ENCODE measurements at regions not wholly inside any gene's neighbourhood (a gene's known extent, or its start where the extent isn't known, plus 50 kb on each side); places are given as distances from the start of the nearest gene placed in this dataset.

GRCh38 chr1:201663491-201664113 lies 124.7 kb downstream of the NAV1 start:
- Mint-ChIP-seq H3K9me3 (no peaks in the 10 kb centered on the region), H3K27ac (no peak overlapping the region), H3K4me3 (no peak overlapping the region), H3K36me3 (ENCODE audit: low read depth) (no peaks in the 10 kb centered on the region), H3K4me1 (no peaks in the 10 kb centered on the region), H3K27me3 (ENCODE audit: insufficient read depth) (peaks cover 2% of the 10 kb centered on the region)
- no peaks in the 10 kb centered on the region for H3K36me3 ChIP-seq (ENCODE audit: control insufficient read depth, insufficient read depth, low read length)
- TF ChIP-seq CTCF (conservative IDR thresholded peaks at IDR 0.05), result no peak
- DNase-seq, result no peak
- H3K4me1 ChIP-seq (ENCODE audit: control insufficient read depth, insufficient read depth, low read length), result no peaks in the 10 kb centered on the region
- no peaks in the 10 kb centered on the region for H3K27me3 ChIP-seq (ENCODE audit: control insufficient read depth, insufficient read depth, low read length, poor library complexity, severe bottlenecking)
- H3K4me3 ChIP-seq (ENCODE audit: low read length), result no peak overlapping the region
- 93 to 96% methylated on average over 4 to 5 of the region's 5 CpGs for whole genome bisulfite sequencing, 2 experiments (ENCODE audit: insufficient coverage in 1 of 2, insufficient read length in 1 of 2)
- H3K9me3 ChIP-seq (ENCODE audit: control insufficient read depth, low read length), result no peaks in the 10 kb centered on the region
- no peak overlapping the region for H3K9ac ChIP-seq (ENCODE audit: extremely low read depth, low read length, poor library complexity, severe bottlenecking)
- H3K27ac ChIP-seq (ENCODE audit: low read depth, low read length), result no peak overlapping the region

- H3K27ac ChIP-seq (ENCODE audit: low read depth, low read length), result no peak overlapping the region
- WGBS, 2 experiments (ENCODE audit: insufficient coverage in 1 of 2, insufficient read length in 1 of 2), result 58 to 64% methylated on average over 7 of the region's 8 CpGs
- no peak overlapping the region for H3K4me3 ChIP-seq (ENCODE audit: low read length)
- no peaks in the 10 kb centered on the region for H3K27me3 ChIP-seq (ENCODE audit: control insufficient read depth, insufficient read depth, low read length, poor library complexity, severe bottlenecking)
- no peaks in the 10 kb centered on the region for H3K36me3 ChIP-seq (ENCODE audit: control insufficient read depth, insufficient read depth, low read length)
- H3K27me3 Mint-ChIP-seq (ENCODE audit: insufficient read depth), result peaks cover 2% of the 10 kb centered on the region
- H3K9me3 Mint-ChIP-seq, result no peaks in the 10 kb centered on the region
- no peak overlapping the region for H3K27ac Mint-ChIP-seq
- H3K36me3 Mint-ChIP-seq (ENCODE audit: low read depth), result no peaks in the 10 kb centered on the region
- H3K4me3 Mint-ChIP-seq, result no peak overlapping the region
- no peak for TF ChIP-seq CTCF (conservative IDR thresholded peaks at IDR 0.05)
- no peak overlapping the region for H3K9ac ChIP-seq (ENCODE audit: extremely low read depth, low read length, poor library complexity, severe bottlenecking)
- no peaks in the 10 kb centered on the region for H3K9me3 ChIP-seq (ENCODE audit: control insufficient read depth, low read length)
- no peaks in the 10 kb centered on the region for H3K4me1 Mint-ChIP-seq
- H3K4me1 ChIP-seq (ENCODE audit: control insufficient read depth, insufficient read depth, low read length), result no peaks in the 10 kb centered on the region
- no peak for DNase-seq
These were observed 126.1 kb downstream of the NAV1 start for GRCh38 chr1:201665036-201665435.

GRCh38 chr1:201666102-201666501 lies 127.2 kb downstream of the NAV1 start:
- DNase-seq, result no peak
- no peaks in the 10 kb centered on the region for H3K4me1 Mint-ChIP-seq
- H3K4me3 ChIP-seq (ENCODE audit: low read length), result no peak overlapping the region
- WGBS, 2 experiments (ENCODE audit: insufficient coverage in 1 of 2, insufficient read length in 1 of 2), result 95 to 98% methylated on average over 5 of the region's 5 CpGs
- no peak overlapping the region for H3K27ac ChIP-seq (ENCODE audit: low read depth, low read length)
- H3K27ac Mint-ChIP-seq, result no peak overlapping the region
- H3K9me3 ChIP-seq (ENCODE audit: control insufficient read depth, low read length), result no peaks in the 10 kb centered on the region
- peaks cover 2% of the 10 kb centered on the region for H3K27me3 Mint-ChIP-seq (ENCODE audit: insufficient read depth)
- no peaks in the 10 kb centered on the region for H3K27me3 ChIP-seq (ENCODE audit: control insufficient read depth, insufficient read depth, low read length, poor library complexity, severe bottlenecking)
- no peaks in the 10 kb centered on the region for H3K36me3 ChIP-seq (ENCODE audit: control insufficient read depth, insufficient read depth, low read length)
- TF ChIP-seq CTCF (conservative IDR thresholded peaks at IDR 0.05), result no peak
- no peak overlapping the region for H3K4me3 Mint-ChIP-seq
- no peaks in the 10 kb centered on the region for H3K36me3 Mint-ChIP-seq (ENCODE audit: low read depth)
- H3K9ac ChIP-seq (ENCODE audit: extremely low read depth, low read length, poor library complexity, severe bottlenecking), result no peak overlapping the region
- no peaks in the 10 kb centered on the region for H3K4me1 ChIP-seq (ENCODE audit: control insufficient read depth, insufficient read depth, low read length)
- H3K9me3 Mint-ChIP-seq, result no peaks in the 10 kb centered on the region
